ENCODE measurements at regions not wholly inside any gene's neighbourhood (a gene's known extent, or its start where the extent isn't known, plus 50 kb on each side); places are given as distances from the start of the nearest gene placed in this dataset.
"Not testable (repeated sequence)": the region's sequence is repeated elsewhere in the genome, so short reads cannot be mapped to it uniquely, and the experiment has no call there.

GRCh38 chr7:86448856-86449255 is 194.9 kb upstream of the GRM3 start:
- Histone ChIP-seq H3K4me3 (no peak overlapping the region), H3K36me3 (no peaks in the 10 kb centered on the region), H3K27ac (no peak overlapping the region), H3K27me3 (no peaks in the 10 kb centered on the region), H3K9me3 (no peaks in the 10 kb centered on the region), H3K4me1 (no peaks in the 10 kb centered on the region)
- 49 to 74% (median 70%) methylated on average over 3 of the region's 3 CpGs for WGBS, 5 donors
- no peak for TF ChIP-seq EP300 (IDR thresholded peaks at IDR 0.05)
- TF ChIP-seq CTCF (IDR thresholded peaks at IDR 0.05): no peak
- no peak for TF ChIP-seq POLR2A (IDR thresholded peaks at IDR 0.05)
- no peak for TF ChIP-seq POLR2AphosphoS5 (IDR thresholded peaks at IDR 0.05)
- intact Hi-C loops (cut with DNase I; ENCODE audit: low total_unique reads): no loop called here
- DNase-seq: peak in 1 of 2 donors; percentile 27

- no peak for TF ChIP-seq POLR2A (IDR thresholded peaks at IDR 0.05)
- no peak for TF ChIP-seq POLR2AphosphoS5 (IDR thresholded peaks at IDR 0.05)
- no peak for TF ChIP-seq EP300 (IDR thresholded peaks at IDR 0.05)
- Histone ChIP-seq H3K9me3 (no peaks in the 10 kb centered on the region), H3K4me3 (no peak overlapping the region), H3K27ac (no peak overlapping the region), H3K36me3 (no peaks in the 10 kb centered on the region), H3K4me1 (no peaks in the 10 kb centered on the region), H3K27me3 (no peaks in the 10 kb centered on the region)
- no peak for DNase-seq
- intact Hi-C loops (cut with DNase I; ENCODE audit: low total_unique reads): no loop called here
Observed at GRCh38 chr7:86445285-86445684, 198.4 kb upstream of the GRM3 start.

- Histone ChIP-seq H3K27ac (no peak overlapping the region), H3K36me3 (no peaks in the 10 kb centered on the region), H3K4me1 (no peaks in the 10 kb centered on the region), H3K4me3 (no peak overlapping the region), H3K27me3 (no peaks in the 10 kb centered on the region), H3K9me3 (no peaks in the 10 kb centered on the region)
- intact Hi-C loops (cut with DNase I; ENCODE audit: low total_unique reads): no loop called here
- TF ChIP-seq POLR2AphosphoS5 (IDR thresholded peaks at IDR 0.05) (no peak), POLR2A (IDR thresholded peaks at IDR 0.05) (no peak), CTCF (IDR thresholded peaks at IDR 0.05) (no peak), EP300 (IDR thresholded peaks at IDR 0.05) (no peak)
- no peak for DNase-seq
- WGBS, 5 donors: 88 to 93% (median 91%) methylated on average over 2 of the region's 2 CpGs
Observed at GRCh38 chr7:86444245-86444644, 199.5 kb upstream of the GRM3 start.

DNA sequence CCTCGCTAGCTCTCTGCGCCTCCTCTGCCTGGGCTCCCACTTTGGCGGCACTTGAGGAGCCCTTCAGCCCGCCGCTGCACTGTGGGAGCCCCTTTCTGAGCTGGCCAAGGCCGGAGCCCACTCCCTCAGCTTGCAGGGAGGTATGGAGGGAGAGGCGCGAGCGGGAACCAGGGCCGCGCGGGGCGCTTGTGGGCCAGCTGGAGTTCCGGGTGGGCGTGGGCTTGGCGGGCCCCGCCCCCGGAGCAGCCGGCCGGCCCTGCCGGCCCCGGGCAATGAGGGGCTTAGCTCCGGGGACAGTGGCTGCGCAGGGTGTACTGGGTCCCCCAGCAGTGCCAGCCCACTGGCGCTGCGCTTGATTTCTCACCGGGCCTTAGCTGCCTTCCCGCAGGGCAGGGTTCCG is 203.3 kb upstream of the GRM3 start:
- intact Hi-C loops (cut with DNase I; ENCODE audit: low total_unique reads); H3K36me3 ChIP-seq; H3K27ac ChIP-seq; DNase-seq; H3K9me3 ChIP-seq; H3K4me3 ChIP-seq; H3K4me1 ChIP-seq; H3K27me3 ChIP-seq: not testable (repeated sequence)
- WGBS, 5 donors: 86 to 93% (median 92%) methylated on average over 11 to 29 of the region's 29 CpGs

- Histone ChIP-seq H3K27me3 (no peaks in the 10 kb centered on the region), H3K4me3 (no peak overlapping the region), H3K27ac (no peak overlapping the region), H3K36me3 (no peaks in the 10 kb centered on the region), H3K4me1 (no peaks in the 10 kb centered on the region), H3K9me3 (no peaks in the 10 kb centered on the region)
- no peak for DNase-seq
- 52 to 65% (median 57%) methylated on average over 2 of the region's 2 CpGs for WGBS, 5 donors
- intact Hi-C loops (cut with DNase I; ENCODE audit: low total_unique reads): no loop called here
- TF ChIP-seq POLR2A (IDR thresholded peaks at IDR 0.05) (no peak), CTCF (IDR thresholded peaks at IDR 0.05) (no peak), EP300 (IDR thresholded peaks at IDR 0.05) (no peak), POLR2AphosphoS5 (IDR thresholded peaks at IDR 0.05) (no peak)
Observed at GRCh38 chr7:86437951-86438450, 205.7 kb upstream of the GRM3 start.
